HL-60 (cell line): ENCODE measurements at regions not wholly inside any gene's neighbourhood (a gene's known extent, or its start where the extent isn't known, plus 50 kb on each side); places are given as distances from the start of the nearest gene placed in this dataset.

Source experiments
- DNase-seq, 2 experiments: peaks; one replicate each; pipeline ENCODE4 v3.0.0-alpha.2; 2010 to 2020; ENCODE audit warnings: low read depth in 1 of 2, low spot score in 1 of 2
- H3K27ac ChIP-seq: fragments of 250-450 bp; sonication (Bioruptor Pico); replicated peaks from 2 replicates; pipeline ENCODE4 v1.5.1; 2020; ENCODE audit warnings: mild to moderate bottlenecking, moderate library complexity
- H3K27me3 ChIP-seq: fragments of 250-450 bp; sonication (Bioruptor Pico); 2 replicates; pipeline ENCODE4 v1.5.1; 2021; ENCODE audit warnings: mild to moderate bottlenecking, moderate library complexity; ENCODE audit not compliant: insufficient read depth, poor library complexity, severe bottlenecking
- H3K4me3 ChIP-seq: replicated peaks from 2 replicates; pipeline ENCODE4 v1.5.1; 2011; ENCODE audit warnings: mild to moderate bottlenecking, control low read depth, low read length; ENCODE audit not compliant: insufficient read depth
- CTCF ChIP-seq: IDR thresholded peaks from one replicate; pipeline ENCODE4 v1.5.1; 2011; ENCODE audit warnings: low read length, control low read depth, inconsistent platforms; ENCODE audit not compliant: insufficient read depth
- GABPA ChIP-seq: IDR thresholded peaks from 2 replicates; pipeline ENCODE4 v1.6.1; 2012; ENCODE audit warnings: low read depth
- POLR2AphosphoS5 ChIP-seq: IDR thresholded peaks from 2 replicates; pipeline ENCODE4 v1.6.1; 2012; ENCODE audit warnings: low read depth
- REST ChIP-seq: IDR thresholded peaks from 2 replicates; pipeline ENCODE4 v1.6.1; 2012; ENCODE audit warnings: low read depth; ENCODE audit not compliant: insufficient replicate concordance
- SPI1 ChIP-seq: IDR thresholded peaks from 2 replicates; pipeline ENCODE4 v1.6.1; 2012; ENCODE audit warnings: low read depth, mild to moderate bottlenecking, borderline replicate concordance

DNA sequence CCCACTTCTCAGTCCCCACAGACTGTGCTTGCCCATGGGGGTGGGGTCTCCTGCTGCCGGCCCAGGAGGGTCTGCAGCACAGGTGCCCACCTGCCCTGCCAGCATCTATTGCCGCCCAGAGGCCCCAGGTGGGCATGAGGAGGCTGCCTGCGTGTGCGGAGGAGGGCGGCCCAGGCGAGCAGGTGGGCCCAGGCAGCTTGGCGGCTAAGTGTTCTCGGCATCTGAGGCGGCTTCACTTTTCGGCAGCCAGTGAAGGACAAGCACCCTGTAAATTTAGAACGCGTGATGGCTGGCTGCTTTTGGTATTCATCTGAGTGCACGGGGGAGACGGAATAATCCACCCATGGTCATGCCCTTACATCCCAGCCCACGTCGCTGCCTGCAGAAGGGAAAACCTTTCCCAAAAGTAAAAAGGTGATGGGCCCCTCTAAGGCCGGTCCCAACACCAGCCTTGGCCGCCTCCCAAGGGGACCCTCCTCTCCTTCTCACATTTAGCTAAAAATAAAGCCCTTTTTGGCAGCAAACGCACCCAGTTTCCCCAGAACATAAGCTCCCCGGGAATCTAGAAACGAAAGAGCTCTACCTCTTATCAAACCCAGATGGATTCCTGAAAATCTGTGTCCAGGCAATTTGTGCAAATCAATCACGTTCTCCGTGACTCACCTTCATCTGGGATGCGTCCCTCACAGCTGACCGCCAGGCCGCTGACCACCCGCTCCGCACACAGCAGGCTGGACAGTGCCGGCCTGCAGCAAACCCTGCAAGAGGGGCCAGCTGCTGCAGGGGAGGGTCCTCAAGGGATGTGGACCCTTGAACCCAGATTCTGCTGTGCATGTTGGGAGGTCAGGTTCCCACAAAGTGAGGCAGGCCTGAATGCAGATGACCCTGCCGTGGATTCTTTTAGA is 79.4 kb downstream of the RBFOX3 start:
- H3K27me3 ChIP-seq, result peaks cover 3% of the 10 kb centered on the region
- no peak overlapping the region for H3K27ac ChIP-seq
- TF ChIP-seq SPI1 (no peak), GABPA (no peak), POLR2AphosphoS5 (no peak), CTCF (no peak), REST (no peak)

DNA sequence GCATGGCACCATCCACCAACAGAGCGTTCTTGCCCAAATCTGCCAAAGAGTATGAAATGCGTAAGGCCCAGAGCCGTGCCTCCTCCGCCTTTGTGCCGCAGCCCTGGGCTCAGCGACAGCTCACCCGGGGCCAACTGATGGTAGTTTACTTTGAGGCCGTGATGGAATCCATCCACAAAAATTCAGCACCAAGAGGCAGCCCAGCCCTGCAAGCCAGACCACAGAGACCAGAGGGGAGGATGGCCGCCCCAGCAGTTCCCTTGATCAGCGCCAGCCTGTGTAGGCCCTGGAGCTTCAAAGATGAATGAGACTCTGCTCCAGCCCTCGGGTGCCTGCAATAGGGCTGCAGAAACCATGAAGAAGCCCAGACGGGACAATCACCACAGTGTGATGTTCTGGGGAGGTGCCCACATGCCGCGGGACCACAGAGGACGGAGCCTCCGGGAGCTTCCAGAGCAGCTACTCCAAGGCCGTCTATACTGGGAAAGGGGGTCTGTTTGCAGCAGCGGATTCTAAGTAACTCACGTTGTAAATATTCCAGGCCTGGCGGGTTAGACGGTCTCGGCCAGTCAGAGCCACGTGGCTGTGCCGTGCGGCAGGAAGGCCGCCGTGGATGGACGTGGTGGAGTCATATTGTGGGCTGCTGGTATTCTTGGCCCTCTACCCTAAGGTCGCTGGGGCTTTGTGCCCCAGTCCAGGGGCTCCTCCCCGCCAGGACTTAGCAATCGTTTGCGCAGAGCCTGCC is 80.3 kb downstream of the RBFOX3 start:
- H3K27me3 ChIP-seq, result peaks cover 3% of the 10 kb centered on the region
- TF ChIP-seq SPI1, result no peak
- no peak for TF ChIP-seq REST
- TF ChIP-seq GABPA, result no peak
- no peak for TF ChIP-seq CTCF
- TF ChIP-seq POLR2AphosphoS5, result no peak

More for the DNA sequence above, 79.4 kb downstream of the RBFOX3 start:
- DNase-seq, result no peak
- H3K4me3 ChIP-seq, result no peak overlapping the region

DNA sequence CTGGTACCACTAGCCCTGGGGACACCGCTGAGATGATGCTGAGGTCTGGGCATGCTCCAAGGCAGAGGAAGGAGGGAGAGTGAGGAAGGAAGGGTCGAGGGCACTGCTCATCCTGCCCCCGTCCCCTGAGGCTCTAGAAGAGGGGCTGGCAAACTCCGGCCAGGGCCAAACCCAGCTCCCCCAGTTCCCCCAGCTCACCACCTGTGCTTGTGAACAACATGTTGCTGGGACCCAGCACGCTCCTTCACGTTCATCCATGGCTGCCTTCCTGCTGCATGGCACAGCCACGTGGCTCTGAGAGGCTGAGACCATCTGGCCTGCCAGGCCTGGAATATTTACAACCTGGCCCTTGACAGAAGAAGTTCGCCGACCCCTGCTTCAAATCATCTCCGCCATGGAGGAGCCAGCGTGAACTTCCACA is 81.2 kb downstream of the RBFOX3 start:
- peaks cover 6% of the 10 kb centered on the region for H3K27me3 ChIP-seq
- H3K4me3 ChIP-seq, result no peak overlapping the region
- DNase-seq, result no peak
- no peak overlapping the region for H3K27ac ChIP-seq
- no peak for TF ChIP-seq SPI1
- TF ChIP-seq POLR2AphosphoS5, result no peak

More for the DNA sequence above, 80.3 kb downstream of the RBFOX3 start:
- no peak overlapping the region for H3K27ac ChIP-seq
- DNase-seq, result no peak
- H3K4me3 ChIP-seq, result no peak overlapping the region

DNA sequence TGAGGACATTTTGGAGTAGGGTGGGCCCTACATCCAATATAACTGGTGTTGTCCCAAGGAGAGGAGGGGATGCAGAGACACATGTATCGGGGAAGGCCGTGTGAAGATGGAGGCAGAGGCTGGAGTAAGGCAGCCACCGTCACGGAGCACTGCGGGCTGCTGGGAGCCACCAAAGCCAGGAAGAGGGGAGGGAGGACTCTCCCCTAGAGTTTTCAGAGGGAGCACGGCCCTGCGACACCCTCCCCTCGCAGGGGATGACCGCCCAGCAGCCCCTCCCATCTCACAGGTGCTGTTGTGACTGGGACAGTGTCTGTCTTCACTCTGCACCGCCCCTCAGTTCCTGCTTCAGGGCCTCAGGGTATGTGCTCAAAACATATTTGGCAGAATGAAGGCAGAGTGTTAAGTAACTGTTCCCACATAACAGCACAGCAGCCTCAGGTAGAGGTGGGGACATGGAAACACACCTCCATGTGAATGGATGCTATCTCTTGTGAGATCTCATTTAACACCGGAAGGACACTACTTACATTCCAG is 82.2 kb downstream of the RBFOX3 start:
- TF ChIP-seq SPI1, result no peak
- TF ChIP-seq GABPA, result no peak
- TF ChIP-seq REST, result no peak
- no peak for TF ChIP-seq POLR2AphosphoS5
- no peak for TF ChIP-seq CTCF
- Histone ChIP-seq H3K27ac (no peak overlapping the region), H3K27me3 (peaks cover 6% of the 10 kb centered on the region), H3K4me3 (no peak overlapping the region)
- no peak for DNase-seq
